GM21717 (cell line): ENCODE measurements at regions not wholly inside any gene's neighbourhood (a gene's known extent, or its start where the extent isn't known, plus 50 kb on each side); places are given as distances from the start of the nearest gene placed in this dataset.

Experiments
- ATAC-seq: cut with Tn5 transposase; IDR thresholded peaks from one replicate; pipeline ENCODE4 v1.9.1; 2021; ENCODE audit warnings: mild to moderate bottlenecking, moderate library complexity; ENCODE audit not compliant: unreplicated experiment

DNA sequence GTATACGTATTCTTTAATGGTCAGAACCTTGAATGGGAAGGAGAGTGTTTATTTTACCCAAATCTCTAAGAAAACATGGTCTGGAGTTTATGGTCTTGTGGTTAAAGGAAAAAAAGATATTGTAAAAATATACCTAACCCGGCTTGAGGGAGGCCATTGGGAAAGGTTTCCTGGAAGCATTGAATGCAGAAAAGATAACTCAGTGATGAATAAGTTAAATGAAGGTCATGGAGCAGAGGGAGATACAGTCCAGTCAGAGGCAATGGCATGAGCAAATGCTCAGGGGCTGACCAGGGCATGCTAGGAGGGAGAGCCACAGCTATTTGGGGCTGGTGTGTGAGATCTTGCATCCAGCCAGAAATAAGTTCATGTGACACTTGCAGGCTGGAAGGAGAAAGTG, 430.4 kb upstream of the CDH5 start:
- no peak for ATAC-seq

GRCh38 chr16:65934443-65934842, 432.0 kb upstream of the CDH5 start:
- ATAC-seq, result no peak

GRCh38 chr16:65933703-65934102, 432.8 kb upstream of the CDH5 start:
- no peak for ATAC-seq

DNA sequence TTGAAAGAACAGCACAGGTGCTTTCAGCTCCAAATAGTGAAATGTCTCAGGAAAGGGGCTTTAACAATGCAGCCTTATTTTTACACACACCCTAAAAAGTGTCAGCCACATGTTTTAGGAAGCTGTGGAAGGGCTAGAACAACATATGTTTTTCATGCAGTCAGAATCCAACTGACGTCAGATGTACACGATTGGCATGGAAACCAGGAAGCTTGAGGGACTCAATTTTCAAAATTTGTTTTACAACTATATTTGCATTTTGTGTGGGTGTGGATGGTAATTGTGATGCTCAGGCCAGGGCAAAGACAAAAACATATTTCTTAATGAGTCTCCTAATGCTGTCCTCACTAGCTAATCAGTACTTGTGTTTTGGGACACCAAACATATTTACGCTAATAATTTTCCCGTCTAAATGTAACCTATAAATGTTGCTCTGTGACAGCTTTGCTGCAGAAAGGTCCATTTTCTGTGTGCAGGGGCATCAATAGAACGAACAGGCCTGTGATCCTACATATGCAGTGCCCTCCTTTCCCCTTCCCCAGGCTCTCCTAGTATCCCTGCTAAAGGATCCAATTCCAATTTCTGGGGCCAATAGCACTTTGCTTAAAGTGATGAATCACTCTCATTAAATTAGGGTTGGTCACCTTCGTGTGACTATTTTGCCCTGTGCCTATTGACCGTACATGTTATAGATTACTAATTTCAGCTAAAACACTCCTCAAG, 434.0 kb upstream of the CDH5 start:
- no peak for ATAC-seq

- no peak for ATAC-seq
Measured at GRCh38 chr16:65922923-65923322, 443.6 kb upstream of the CDH5 start.

- ATAC-seq, result no peak
Measured at GRCh38 chr16:65919986-65920376, 446.5 kb upstream of the CDH5 start.

- ATAC-seq, result no peak
Measured at GRCh38 chr16:65919145-65919985, 447.1 kb upstream of the CDH5 start.

GRCh38 chr16:65917466-65917865, 449.0 kb upstream of the CDH5 start:
- ATAC-seq, result no peak

DNA sequence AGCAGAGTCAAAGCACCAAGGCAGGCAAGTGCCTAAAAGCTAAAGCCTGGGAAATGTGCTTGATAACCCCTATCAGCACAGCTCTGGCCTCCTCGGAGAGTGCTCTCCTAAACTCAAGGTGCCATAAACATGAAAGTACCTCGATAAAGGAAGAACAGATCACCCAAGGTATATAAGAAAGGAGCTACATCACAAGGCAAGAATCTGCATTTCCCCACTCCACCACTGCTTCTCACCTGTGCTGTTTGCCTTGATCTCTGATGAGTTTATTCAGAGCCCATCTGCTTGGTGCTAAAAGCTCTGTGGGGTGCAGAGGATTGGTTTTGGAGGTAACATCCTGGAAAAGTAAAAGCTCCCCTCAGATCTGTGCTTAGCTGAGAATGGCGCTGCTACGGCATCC, 449.5 kb upstream of the CDH5 start:
- ATAC-seq, result no peak

GRCh38 chr16:65910291-65910690, 456.2 kb upstream of the CDH5 start:
- ATAC-seq, result no peak

GRCh38 chr16:65909310-65910050, 457.0 kb upstream of the CDH5 start:
- no peak for ATAC-seq

- ATAC-seq, result no peak
Measured at GRCh38 chr16:65908568-65908967, 457.9 kb upstream of the CDH5 start.

DNA sequence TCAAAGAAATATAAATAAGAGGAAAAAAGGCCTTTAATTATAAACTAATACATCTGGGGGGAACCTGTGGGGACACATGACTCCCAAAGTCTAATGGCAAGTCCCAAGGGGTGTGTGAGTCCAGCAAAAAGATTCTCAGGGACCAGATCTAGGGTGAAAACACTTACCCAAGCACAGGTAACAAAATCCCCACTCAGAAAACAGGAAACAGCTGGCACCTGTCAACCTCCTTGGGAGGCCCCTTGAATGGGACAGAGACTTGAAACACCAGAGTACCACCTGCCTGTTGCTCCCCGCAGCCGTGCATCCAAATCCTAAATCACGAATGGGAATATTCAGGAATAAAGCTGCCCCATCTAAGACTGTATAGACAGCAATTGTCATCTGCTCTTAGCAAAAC, 461.2 kb upstream of the CDH5 start:
- no peak for ATAC-seq

GRCh38 chr16:65896448-65897153, 469.9 kb upstream of the CDH5 start:
- no peak for ATAC-seq

DNA sequence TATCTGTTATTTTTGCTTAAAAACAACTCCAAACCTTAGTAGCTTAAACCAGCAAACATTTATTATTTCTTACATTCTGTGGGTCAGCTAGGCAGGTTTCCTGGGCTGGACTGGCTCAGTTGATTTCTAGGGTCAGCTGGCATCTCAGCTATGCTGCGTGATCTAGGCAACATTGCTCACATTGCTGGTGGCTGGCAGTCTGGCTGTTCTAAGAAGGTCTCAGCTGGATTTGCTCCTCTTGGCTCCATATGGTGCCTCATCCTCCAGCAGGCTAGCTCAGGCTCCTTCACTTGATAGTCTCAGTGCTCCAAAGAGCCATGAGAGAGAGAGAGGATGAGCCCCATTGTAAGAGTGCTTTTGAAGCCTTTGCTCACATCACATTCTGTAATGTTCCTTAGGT, 470.6 kb upstream of the CDH5 start:
- ATAC-seq, result no peak

GRCh38 chr16:65895486-65895885, 471.0 kb upstream of the CDH5 start:
- ATAC-seq, result no peak

DNA sequence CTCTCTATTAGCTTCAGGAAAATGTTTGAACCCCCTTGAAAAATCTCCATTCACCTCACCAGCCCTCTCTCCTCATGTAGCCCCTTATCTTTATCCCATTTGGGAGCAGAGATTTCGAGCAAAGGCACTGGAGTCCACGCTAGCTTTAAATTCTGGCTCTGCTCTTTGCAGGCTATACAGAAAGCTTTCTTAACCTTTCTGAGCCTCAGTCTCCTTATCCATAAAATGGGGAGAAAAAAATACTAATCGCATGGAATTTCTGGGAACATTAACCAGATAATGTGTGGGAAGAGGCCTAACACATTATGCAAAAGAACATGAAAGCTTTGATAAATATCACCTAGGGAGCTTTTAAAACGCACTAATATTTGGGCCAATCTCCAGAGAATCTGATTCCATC, 476.3 kb upstream of the CDH5 start:
- no peak for ATAC-seq

GRCh38 chr16:65889533-65889966, 476.9 kb upstream of the CDH5 start:
- ATAC-seq, result no peak

- no peak for ATAC-seq
Measured at GRCh38 chr16:65888201-65888600, 478.3 kb upstream of the CDH5 start.

DNA sequence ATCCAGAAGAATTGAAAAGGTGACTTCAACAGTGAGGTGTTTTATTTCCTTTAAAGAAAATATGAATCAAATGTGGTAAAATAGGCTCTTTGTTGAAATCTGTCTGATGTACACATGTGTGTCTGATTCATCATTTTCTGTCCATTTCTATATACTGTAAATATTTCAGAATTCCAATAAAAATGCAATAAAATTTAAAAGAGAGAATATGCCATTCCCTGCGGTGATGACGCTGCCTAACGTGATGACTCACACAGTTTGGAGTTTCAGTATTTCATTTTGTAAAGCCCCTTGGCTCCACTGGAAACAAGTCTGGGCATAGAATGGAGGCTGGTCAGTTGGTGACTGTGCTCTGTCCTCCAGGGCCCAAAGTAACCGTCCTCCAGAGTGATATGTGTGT, 482.5 kb upstream of the CDH5 start:
- no peak for ATAC-seq

- ATAC-seq, result no peak
Measured at GRCh38 chr16:65878347-65878746, 488.1 kb upstream of the CDH5 start.
